Breast epithelium (tissue), 4 donors: ENCODE measurements at regions not wholly inside any gene's neighbourhood (a gene's known extent, or its start where the extent isn't known, plus 50 kb on each side); places are given as distances from the start of the nearest gene placed in this dataset.

ENCODE experiments used
- DNase-seq, 2 donors: peaks; one replicate each; pipeline ENCODE4 v3.0.0-alpha.2; 2019; ENCODE audit warnings: low spot score in 2 of 2
- H3K27ac ChIP-seq, 2 donors: fragments of 200-600 bp; sonication (generic) in 1 of 2; one replicate each; pipeline ENCODE4 v1.5.1; 2016 to 2019; ENCODE audit warnings: mild to moderate bottlenecking in 1 of 2
- H3K27me3 ChIP-seq, 2 donors: fragments of 200-600 bp; sonication (generic) in 1 of 2; one replicate each; pipeline versions ENCODE4 v1.5.1 to v1.6.0; 2017 to 2019; ENCODE audit warnings: control low read depth in 1 of 2, mild to moderate bottlenecking in 1 of 2
- H3K36me3 ChIP-seq: fragments of 200-600 bp; one replicate; pipeline ENCODE4 v1.5.1; 2019
- H3K4me1 ChIP-seq, 2 donors: fragments of 200-600 bp; sonication (generic); one replicate each; pipeline ENCODE4 v1.5.1; 2016 to 2019; ENCODE audit warnings: control low read depth in 1 of 2
- H3K4me3 ChIP-seq, 3 donors: fragments of 200-600 bp; sonication (generic); 1 replicate in 2 of 3; 2 replicates in 1 of 3; pipeline ENCODE4 v1.5.1; 2016 to 2019; ENCODE audit warnings: mild to moderate bottlenecking in 3 of 3, moderate library complexity in 2 of 3
- H3K9me3 ChIP-seq, 2 donors: fragments of 200-600 bp; sonication (generic) in 1 of 2; one replicate each; pipeline ENCODE4 v1.5.1; 2016 to 2019; ENCODE audit warnings: control low read depth in 1 of 2
- POLR2A ChIP-seq: fragments of 450-650 bp; IDR thresholded peaks from one replicate; pipeline ENCODE4 v1.6.1; 2016; ENCODE audit warnings: antibody characterized with exemption, mild to moderate bottlenecking, moderate library complexity
- POLR2AphosphoS5 ChIP-seq, 3 donors: sonication (generic); formaldehyde crosslinking; IDR thresholded peaks; one replicate each; pipeline ENCODE4 v1.6.1; 2017; ENCODE audit warnings: antibody characterized with exemption in 3 of 3
- intact Hi-C: fragments of 100-400 bp; cut with DNase I; formaldehyde crosslinking; loops from one replicate; pipeline ENCODE4 v1.15.1; 2023; ENCODE audit warnings: low total_unique reads
- TF ChIP-seq, protein P1 (sequence below), 3 donors: fragments of 450-650 bp; IDR thresholded peaks; one replicate each; pipeline ENCODE4 v1.5.1; 2016 to 2017; ENCODE audit warnings: antibody characterized with exemption in 3 of 3, mild to moderate bottlenecking in 3 of 3, moderate library complexity in 3 of 3

DNA sequence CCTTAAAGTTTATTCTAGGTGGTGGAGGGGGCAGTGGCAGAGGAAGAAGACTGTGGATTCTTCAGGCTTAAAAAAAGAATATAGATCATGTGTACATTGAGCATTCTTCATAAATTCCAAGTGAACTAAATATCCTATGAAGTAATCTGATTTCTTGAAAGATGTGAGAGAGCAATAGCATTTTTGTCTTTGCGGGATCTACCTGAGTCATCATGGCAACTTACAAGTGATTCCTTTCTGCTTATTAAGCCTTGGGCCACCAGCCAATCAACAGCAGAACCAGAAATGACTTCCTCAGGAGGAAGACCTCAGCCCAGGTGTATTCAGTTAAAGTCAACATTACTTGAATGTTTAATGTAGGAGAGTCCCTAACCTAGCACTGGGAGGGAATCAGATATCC is 756.9 kb downstream of the TFAP2A start:
- Histone ChIP-seq H3K9me3 (no peaks in the 10 kb centered on the region), H3K36me3 (no peaks in the 10 kb centered on the region), H3K27me3 (no peaks in the 10 kb centered on the region), H3K27ac (no peak overlapping the region), H3K4me1 (no peaks in the 10 kb centered on the region), H3K4me3 (no peak overlapping the region)
- no peak for DNase-seq
- TF ChIP-seq POLR2A: no peak
- no peak for TF ChIP-seq POLR2AphosphoS5 (IDR thresholded peaks at IDR 0.05)
- TF ChIP-seq, protein P1, sequence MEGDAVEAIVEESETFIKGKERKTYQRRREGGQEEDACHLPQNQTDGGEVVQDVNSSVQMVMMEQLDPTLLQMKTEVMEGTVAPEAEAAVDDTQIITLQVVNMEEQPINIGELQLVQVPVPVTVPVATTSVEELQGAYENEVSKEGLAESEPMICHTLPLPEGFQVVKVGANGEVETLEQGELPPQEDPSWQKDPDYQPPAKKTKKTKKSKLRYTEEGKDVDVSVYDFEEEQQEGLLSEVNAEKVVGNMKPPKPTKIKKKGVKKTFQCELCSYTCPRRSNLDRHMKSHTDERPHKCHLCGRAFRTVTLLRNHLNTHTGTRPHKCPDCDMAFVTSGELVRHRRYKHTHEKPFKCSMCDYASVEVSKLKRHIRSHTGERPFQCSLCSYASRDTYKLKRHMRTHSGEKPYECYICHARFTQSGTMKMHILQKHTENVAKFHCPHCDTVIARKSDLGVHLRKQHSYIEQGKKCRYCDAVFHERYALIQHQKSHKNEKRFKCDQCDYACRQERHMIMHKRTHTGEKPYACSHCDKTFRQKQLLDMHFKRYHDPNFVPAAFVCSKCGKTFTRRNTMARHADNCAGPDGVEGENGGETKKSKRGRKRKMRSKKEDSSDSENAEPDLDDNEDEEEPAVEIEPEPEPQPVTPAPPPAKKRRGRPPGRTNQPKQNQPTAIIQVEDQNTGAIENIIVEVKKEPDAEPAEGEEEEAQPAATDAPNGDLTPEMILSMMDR (IDR thresholded peaks at IDR 0.05): no peak
- intact Hi-C loops: no loop called here

DNA sequence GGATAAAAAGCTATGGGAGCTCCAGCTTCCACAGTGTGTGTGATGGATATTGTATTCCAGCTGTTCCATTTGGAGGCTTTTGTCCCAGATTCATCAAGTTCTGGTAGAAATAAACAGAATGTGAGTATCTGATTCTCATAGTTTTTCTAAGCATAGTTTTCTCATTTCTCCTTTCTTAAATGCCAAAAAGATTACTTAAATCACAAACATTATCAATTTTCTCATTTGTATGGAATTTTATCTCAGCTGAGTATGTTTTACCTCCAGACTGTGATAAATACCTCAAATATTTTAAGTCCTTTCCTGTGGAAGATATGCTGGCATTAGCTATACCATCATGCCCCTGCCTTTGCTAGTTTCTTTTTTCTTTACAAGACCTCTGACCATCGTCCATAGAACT is 767.3 kb downstream of the TFAP2A start:
- Histone ChIP-seq H3K36me3 (no peaks in the 10 kb centered on the region), H3K27ac (no peak overlapping the region), H3K27me3 (no peaks in the 10 kb centered on the region), H3K4me1 (no peaks in the 10 kb centered on the region), H3K9me3 (no peaks in the 10 kb centered on the region), H3K4me3 (no peak overlapping the region)
- intact Hi-C loops: no loop called here
- no peak for TF ChIP-seq POLR2AphosphoS5 (IDR thresholded peaks at IDR 0.05)
- no peak for TF ChIP-seq POLR2A
- TF ChIP-seq, protein P1 (IDR thresholded peaks at IDR 0.05): no peak
- no peak for DNase-seq

DNA sequence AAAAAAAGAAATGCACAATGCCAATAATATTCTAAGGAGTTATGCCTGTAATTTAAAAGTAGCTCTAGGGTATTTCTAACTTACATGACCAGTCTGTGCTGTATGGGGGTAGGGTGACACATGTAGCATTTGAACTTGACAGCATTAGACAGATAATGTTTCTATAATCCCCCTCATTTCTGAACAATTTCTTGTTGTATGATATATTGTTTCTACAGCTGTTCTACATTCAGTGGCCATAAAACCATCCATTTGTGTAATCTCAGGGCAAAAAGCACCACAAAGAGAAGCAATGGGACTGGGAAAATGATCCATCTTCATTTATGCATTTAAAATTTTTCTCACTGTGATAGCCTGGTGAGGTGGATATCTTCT is 767.8 kb downstream of the TFAP2A start:
- Histone ChIP-seq H3K4me3 (no peak overlapping the region), H3K9me3 (no peaks in the 10 kb centered on the region), H3K36me3 (no peaks in the 10 kb centered on the region), H3K4me1 (no peaks in the 10 kb centered on the region), H3K27ac (no peak overlapping the region), H3K27me3 (no peaks in the 10 kb centered on the region)
- no peak for DNase-seq
- no peak for TF ChIP-seq POLR2A
- TF ChIP-seq, protein P1 (IDR thresholded peaks at IDR 0.05): no peak
- no peak for TF ChIP-seq POLR2AphosphoS5 (IDR thresholded peaks at IDR 0.05)
- intact Hi-C loops: no loop called here

DNA sequence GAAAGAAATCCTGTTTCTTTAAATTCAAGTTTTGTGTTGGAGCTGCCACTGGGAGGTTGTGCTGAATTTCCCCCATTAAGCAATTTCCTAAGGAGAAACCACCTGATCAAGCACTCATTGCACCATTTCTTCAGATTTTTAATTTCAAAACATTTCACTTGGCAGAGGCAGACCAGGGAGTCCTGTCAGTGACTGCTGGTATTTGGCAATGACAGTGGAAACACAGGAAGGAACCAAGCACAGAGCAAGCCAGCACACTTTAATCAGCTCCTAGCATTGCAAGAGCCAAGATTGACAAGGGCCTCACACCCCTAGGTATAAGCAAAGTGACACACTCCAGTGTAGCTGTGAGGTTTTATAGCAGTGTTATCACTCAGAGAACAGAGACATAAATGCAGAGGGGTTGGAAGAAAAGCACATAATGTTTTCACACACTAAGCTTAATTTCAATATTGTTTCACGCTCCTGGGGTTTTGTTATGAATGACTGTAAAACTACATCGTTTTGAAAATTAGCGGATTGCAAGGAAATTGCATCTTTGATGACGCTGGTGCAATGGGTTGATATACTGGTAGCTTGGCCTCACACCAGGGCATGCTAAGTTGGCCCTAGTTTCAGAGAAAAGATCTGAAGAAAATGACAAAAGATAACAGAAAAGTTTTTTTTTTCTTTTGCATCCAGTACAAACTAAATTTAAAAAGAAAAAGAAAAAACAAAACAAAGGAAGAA is 768.4 kb downstream of the TFAP2A start:
- TF ChIP-seq POLR2AphosphoS5 (IDR thresholded peaks at IDR 0.05) (no peak), POLR2A (no peak)
- TF ChIP-seq, protein P1 (IDR thresholded peaks at IDR 0.05): no peak
- Histone ChIP-seq H3K27me3 (no peaks in the 10 kb centered on the region), H3K27ac (peak overlapping the region in 1 of 2 donors; percentile 5), H3K9me3 (no peaks in the 10 kb centered on the region), H3K4me3 (no peak overlapping the region), H3K4me1 (no peaks in the 10 kb centered on the region), H3K36me3 (no peaks in the 10 kb centered on the region)
- intact Hi-C loops: no loop called here
- DNase-seq: peak in 1 of 2 donors; percentile 24

DNA sequence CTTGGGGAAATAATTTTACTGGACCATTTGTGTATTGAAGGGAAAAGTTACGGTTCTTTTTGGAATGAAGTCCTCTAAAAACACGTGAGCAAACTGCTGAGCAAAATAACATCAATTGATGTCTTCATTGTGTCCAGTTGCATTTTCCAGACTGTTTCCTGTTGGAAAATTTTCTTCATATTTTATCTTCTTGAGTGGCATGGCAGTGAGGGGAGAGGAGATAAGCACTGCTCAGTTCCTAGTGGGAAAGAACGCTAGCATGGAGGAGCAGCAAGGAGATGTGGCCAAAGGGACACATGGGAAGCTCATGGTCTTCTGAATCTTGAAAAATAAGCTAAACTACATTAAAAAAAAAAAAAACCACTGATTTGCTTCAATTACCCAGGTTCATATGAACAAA is 776.0 kb downstream of the TFAP2A start:
- intact Hi-C loops: no loop called here
- no peak for DNase-seq
- Histone ChIP-seq H3K27me3 (no peaks in the 10 kb centered on the region), H3K36me3 (no peaks in the 10 kb centered on the region), H3K27ac (no peak overlapping the region), H3K4me3 (no peak overlapping the region), H3K9me3 (no peaks in the 10 kb centered on the region), H3K4me1 (no peaks in the 10 kb centered on the region)
- TF ChIP-seq POLR2AphosphoS5 (IDR thresholded peaks at IDR 0.05): no peak
- TF ChIP-seq, protein P1 (IDR thresholded peaks at IDR 0.05): no peak
- TF ChIP-seq POLR2A: no peak
